Effector memory CD4-positive, alpha-beta T cell (primary cell): ENCODE measurements at regions not wholly inside any gene's neighbourhood (a gene's known extent, or its start where the extent isn't known, plus 50 kb on each side); places are given as distances from the start of the nearest gene placed in this dataset.

Source experiments
- DNase-seq, 3 donors: peaks; one replicate each; pipeline ENCODE4 v3.0.0-alpha.2; 2020
- H3K27ac ChIP-seq: 2 replicates; pipeline ENCODE4 v1.7.0; 2013; ENCODE audit warnings: mild to moderate bottlenecking, low read length, moderate library complexity; ENCODE audit not compliant: insufficient read depth, poor library complexity, severe bottlenecking
- H3K27me3 ChIP-seq: replicated peaks from 2 replicates; pipeline ENCODE4 v1.7.0; 2013; ENCODE audit warnings: mild to moderate bottlenecking, low read length; ENCODE audit not compliant: insufficient read depth, control insufficient read depth, poor library complexity, severe bottlenecking
- H3K36me3 ChIP-seq: 2 replicates; pipeline ENCODE4 v1.7.0; 2013; ENCODE audit warnings: mild to moderate bottlenecking, low read length, moderate library complexity; ENCODE audit not compliant: control insufficient read depth, insufficient read depth
- H3K4me1 ChIP-seq: 2 replicates; pipeline ENCODE4 v1.7.0; 2013; ENCODE audit warnings: low read length, mild to moderate bottlenecking; ENCODE audit not compliant: control insufficient read depth, insufficient read depth, poor library complexity, severe bottlenecking
- H3K4me3 ChIP-seq: 2 replicates; pipeline ENCODE4 v1.7.0; 2013; ENCODE audit warnings: low read length, low read depth, mild to moderate bottlenecking; ENCODE audit not compliant: insufficient read depth, poor library complexity, severe bottlenecking
- H3K9me3 ChIP-seq: 2 replicates; pipeline ENCODE4 v1.7.0; 2013; ENCODE audit warnings: mild to moderate bottlenecking, low read length, moderate library complexity; ENCODE audit not compliant: control insufficient read depth

GRCh38 chr5:68961762-68962161, 132.1 kb upstream of the SLC30A5 start:
- no peak overlapping the region for H3K27ac ChIP-seq
- no peaks in the 10 kb centered on the region for H3K36me3 ChIP-seq
- no peaks in the 10 kb centered on the region for H3K4me1 ChIP-seq
- H3K9me3 ChIP-seq, result no peaks in the 10 kb centered on the region
- no peaks in the 10 kb centered on the region for H3K27me3 ChIP-seq
- no peak for DNase-seq
- H3K4me3 ChIP-seq, result no peak overlapping the region

- Histone ChIP-seq H3K27me3 (no peaks in the 10 kb centered on the region), H3K4me3 (no peak overlapping the region), H3K36me3 (no peaks in the 10 kb centered on the region), H3K27ac (no peak overlapping the region), H3K9me3 (no peaks in the 10 kb centered on the region), H3K4me1 (no peaks in the 10 kb centered on the region)
- no peak for DNase-seq
These were observed 130.9 kb upstream of the SLC30A5 start for GRCh38 chr5:68962757-68963484.

GRCh38 chr5:68964679-68965078, 129.1 kb upstream of the SLC30A5 start:
- Histone ChIP-seq H3K36me3 (no peaks in the 10 kb centered on the region), H3K27me3 (no peaks in the 10 kb centered on the region), H3K4me3 (no peak overlapping the region), H3K9me3 (no peaks in the 10 kb centered on the region), H3K27ac (no peak overlapping the region), H3K4me1 (no peaks in the 10 kb centered on the region)
- DNase-seq, result no peak

GRCh38 chr5:68965926-68966325, 127.9 kb upstream of the SLC30A5 start:
- peaks cover 12% of the 10 kb centered on the region for H3K27me3 ChIP-seq
- no peaks in the 10 kb centered on the region for H3K4me1 ChIP-seq
- no peak overlapping the region for H3K27ac ChIP-seq
- no peaks in the 10 kb centered on the region for H3K9me3 ChIP-seq
- no peak for DNase-seq
- H3K36me3 ChIP-seq, result no peaks in the 10 kb centered on the region
- H3K4me3 ChIP-seq, result no peak overlapping the region

DNA sequence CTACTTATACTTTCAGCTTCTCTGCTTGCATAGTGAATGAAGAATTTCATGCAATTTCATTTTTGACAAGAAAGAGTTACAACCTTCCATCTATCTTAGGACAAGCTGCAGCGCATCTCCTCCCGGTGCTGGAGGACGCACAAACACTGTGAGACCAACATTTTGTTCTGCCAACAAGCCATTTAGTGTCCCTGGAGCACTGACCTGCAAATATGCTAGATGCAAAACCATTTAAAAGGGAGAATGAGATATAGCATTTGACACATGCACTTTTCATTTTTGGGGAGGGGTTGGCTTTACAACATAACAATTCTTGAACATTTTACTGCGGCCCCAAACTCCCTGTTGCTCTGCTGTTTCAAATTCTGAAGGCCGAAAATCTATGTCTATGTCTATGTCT, 127.2 kb upstream of the SLC30A5 start:
- no peaks in the 10 kb centered on the region for H3K36me3 ChIP-seq
- peaks cover 12% of the 10 kb centered on the region for H3K27me3 ChIP-seq
- no peaks in the 10 kb centered on the region for H3K4me1 ChIP-seq
- no peak overlapping the region for H3K27ac ChIP-seq
- no peak for DNase-seq
- no peaks in the 10 kb centered on the region for H3K9me3 ChIP-seq
- no peak overlapping the region for H3K4me3 ChIP-seq

DNA sequence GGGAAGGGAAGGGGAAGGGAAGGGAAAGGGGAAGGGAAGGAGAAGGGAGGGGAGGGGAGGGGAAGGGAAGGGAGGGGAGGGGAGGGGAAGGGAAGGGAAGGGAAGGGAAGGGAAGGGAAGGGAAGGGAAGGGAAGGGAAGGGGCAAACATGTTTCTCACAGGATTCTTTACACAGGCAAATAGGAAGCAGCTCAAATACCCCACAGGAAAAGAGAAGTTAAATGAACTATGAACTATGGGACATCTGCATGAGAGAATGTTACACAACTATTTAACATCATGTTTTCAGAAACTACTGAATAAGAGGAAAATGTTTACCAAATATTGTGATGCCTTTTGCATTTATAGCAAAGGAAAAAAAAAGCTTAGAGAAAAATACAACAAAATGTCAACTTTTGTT, 125.4 kb upstream of the SLC30A5 start:
- H3K9me3 ChIP-seq, result no peaks in the 10 kb centered on the region
- no peaks in the 10 kb centered on the region for H3K36me3 ChIP-seq
- no peak overlapping the region for H3K27ac ChIP-seq

GRCh38 chr5:68970617-68971016, 123.2 kb upstream of the SLC30A5 start:
- DNase-seq, result no peak
- Histone ChIP-seq H3K36me3 (no peaks in the 10 kb centered on the region), H3K4me3 (no peak overlapping the region), H3K4me1 (no peaks in the 10 kb centered on the region), H3K27me3 (peaks cover 12% of the 10 kb centered on the region), H3K27ac (no peak overlapping the region), H3K9me3 (peaks cover 3% of the 10 kb centered on the region)

More for the DNA sequence above, 125.4 kb upstream of the SLC30A5 start:
- Histone ChIP-seq H3K27me3 (peaks cover 12% of the 10 kb centered on the region), H3K4me3 (no peak overlapping the region), H3K4me1 (no peaks in the 10 kb centered on the region)
- no peak for DNase-seq

- Histone ChIP-seq H3K27me3 (peaks cover 12% of the 10 kb centered on the region), H3K27ac (no peak overlapping the region), H3K36me3 (no peaks in the 10 kb centered on the region), H3K4me3 (no peak overlapping the region), H3K9me3 (peaks cover 4% of the 10 kb centered on the region), H3K4me1 (no peaks in the 10 kb centered on the region)
- DNase-seq, result no peak
These were observed 120.1 kb upstream of the SLC30A5 start for GRCh38 chr5:68973696-68974095.

- Histone ChIP-seq H3K27me3 (no peaks in the 10 kb centered on the region), H3K4me3 (no peak overlapping the region), H3K9me3 (no peaks in the 10 kb centered on the region), H3K4me1 (no peaks in the 10 kb centered on the region), H3K36me3 (no peaks in the 10 kb centered on the region), H3K27ac (no peak overlapping the region)
- no peak for DNase-seq
These were observed 110.8 kb upstream of the SLC30A5 start for GRCh38 chr5:68983043-68983442.

GRCh38 chr5:68983959-68984358, 109.9 kb upstream of the SLC30A5 start:
- H3K4me1 ChIP-seq, result no peaks in the 10 kb centered on the region
- no peaks in the 10 kb centered on the region for H3K9me3 ChIP-seq
- H3K36me3 ChIP-seq, result no peaks in the 10 kb centered on the region
- DNase-seq, result no peak
- no peak overlapping the region for H3K4me3 ChIP-seq
- no peaks in the 10 kb centered on the region for H3K27me3 ChIP-seq
- no peak overlapping the region for H3K27ac ChIP-seq
